Vagina (tissue), 2 donors: ENCODE measurements at regions not wholly inside any gene's neighbourhood (a gene's known extent, or its start where the extent isn't known, plus 50 kb on each side); places are given as distances from the start of the nearest gene placed in this dataset.
"Not testable (repeated sequence)": the region's sequence is repeated elsewhere in the genome, so short reads cannot be mapped to it uniquely, and the experiment has no call there.

Experiments used
- DNase-seq, 2 donors: peaks; one replicate each; pipeline ENCODE4 v3.0.0-alpha.2; 2017; ENCODE audit errors: extremely low spot score in 2 of 2
- H3K27ac ChIP-seq: fragments of 200-600 bp; sonication (generic); one replicate; pipeline ENCODE4 v1.5.1; 2019
- H3K27me3 ChIP-seq: fragments of 200-600 bp; sonication (generic); one replicate; pipeline ENCODE4 v1.5.1; 2019
- H3K36me3 ChIP-seq, 2 donors: fragments of 200-600 bp; sonication (generic); one replicate each; pipeline ENCODE4 v1.5.1; 2017 to 2019
- H3K4me1 ChIP-seq: fragments of 200-600 bp; sonication (generic); one replicate; pipeline ENCODE4 v1.5.1; 2019
- H3K4me3 ChIP-seq, 2 donors: fragments of 200-600 bp; sonication (generic); 1 replicate in 1 of 2; 2 replicates in 1 of 2; pipeline ENCODE4 v1.5.1; 2016 to 2019
- H3K9me3 ChIP-seq: fragments of 200-600 bp; sonication (generic); one replicate; pipeline ENCODE4 v1.5.1; 2019
- CTCF ChIP-seq, 3 experiments: fragments of 450-650 bp in 2 of 3; fragments of 200-600 bp in 1 of 3; sonication (generic) in 1 of 3; IDR thresholded peaks; one replicate each; pipeline ENCODE4 v1.5.1; 2017 to 2019; ENCODE audit warnings: antibody characterized with exemption in 3 of 3, mild to moderate bottlenecking in 2 of 3, moderate library complexity in 2 of 3
- POLR2A ChIP-seq, 2 donors: fragments of 450-650 bp; IDR thresholded peaks; one replicate each; pipeline ENCODE4 v1.6.1; 2017; ENCODE audit warnings: antibody characterized with exemption in 2 of 2, mild to moderate bottlenecking in 2 of 2, moderate library complexity in 2 of 2
- POLR2AphosphoS5 ChIP-seq, 2 donors: sonication (generic); formaldehyde crosslinking; IDR thresholded peaks; one replicate each; pipeline ENCODE4 v1.9.0; 2017; ENCODE audit warnings: antibody characterized with exemption in 2 of 2, mild to moderate bottlenecking in 2 of 2, low read depth in 1 of 2; ENCODE audit not compliant: insufficient read depth in 1 of 2
- intact Hi-C: fragments of 100-400 bp; cut with DNase I; formaldehyde crosslinking; loops from one replicate; pipeline ENCODE4 v1.15.1; 2023

- Histone ChIP-seq H3K36me3 (no peaks in the 10 kb centered on the region), H3K9me3 (no peaks in the 10 kb centered on the region), H3K27me3 (no peaks in the 10 kb centered on the region), H3K27ac (no peak overlapping the region), H3K4me3 (no peak overlapping the region), H3K4me1 (no peaks in the 10 kb centered on the region)
- TF ChIP-seq CTCF (IDR thresholded peaks at IDR 0.05) (no peak), POLR2A (IDR thresholded peaks at IDR 0.05) (no peak), POLR2AphosphoS5 (IDR thresholded peaks at IDR 0.05; ENCODE audit: insufficient read depth in 1 of 2, low read depth in 1 of 2) (no peak)
- DNase-seq = no peak
- intact Hi-C loops = loop anchor here (10.0 kb wide), 1 partner anchor 181 kb away; no protein-coding TSS in a partner anchor
Measured at GRCh38 chrX:94834226-94834625, 1160.2 kb downstream of the FAM133A start.

GRCh38 chrX:94850811-94851210 lies 1176.8 kb downstream of the FAM133A start:
- no peak for DNase-seq
- no peak overlapping the region for H3K27ac ChIP-seq
- no peaks in the 10 kb centered on the region for H3K27me3 ChIP-seq
- no peaks in the 10 kb centered on the region for H3K4me1 ChIP-seq
- no peaks in the 10 kb centered on the region for H3K9me3 ChIP-seq
- no peaks in the 10 kb centered on the region for H3K36me3 ChIP-seq
- intact Hi-C loops = no loop called here
- TF ChIP-seq POLR2AphosphoS5 (IDR thresholded peaks at IDR 0.05; ENCODE audit: insufficient read depth in 1 of 2, low read depth in 1 of 2) = no peak
- no peak for TF ChIP-seq CTCF (IDR thresholded peaks at IDR 0.05)
- TF ChIP-seq POLR2A (IDR thresholded peaks at IDR 0.05) = no peak
- H3K4me3 ChIP-seq = no peak overlapping the region

GRCh38 chrX:94854251-94854650 lies 1180.2 kb downstream of the FAM133A start:
- no peak for TF ChIP-seq POLR2AphosphoS5 (IDR thresholded peaks at IDR 0.05; ENCODE audit: insufficient read depth in 1 of 2, low read depth in 1 of 2)
- TF ChIP-seq POLR2A (IDR thresholded peaks at IDR 0.05) = no peak
- TF ChIP-seq CTCF (IDR thresholded peaks at IDR 0.05) = no peak
- intact Hi-C loops = no loop called here
- Histone ChIP-seq H3K4me1 (no peaks in the 10 kb centered on the region), H3K27ac (no peak overlapping the region), H3K4me3 (no peak overlapping the region), H3K9me3 (no peaks in the 10 kb centered on the region), H3K36me3 (no peaks in the 10 kb centered on the region), H3K27me3 (no peaks in the 10 kb centered on the region)
- DNase-seq = no peak

GRCh38 chrX:94862470-94862869 lies 1188.5 kb downstream of the FAM133A start:
- H3K4me1 ChIP-seq, H3K27ac ChIP-seq, H3K36me3 ChIP-seq, H3K27me3 ChIP-seq, H3K4me3 ChIP-seq, intact Hi-C loops, H3K9me3 ChIP-seq, DNase-seq: not testable (repeated sequence)

- intact Hi-C loops = no loop called here
- no peaks in the 10 kb centered on the region for H3K9me3 ChIP-seq
- no peaks in the 10 kb centered on the region for H3K4me1 ChIP-seq
- no peak for TF ChIP-seq POLR2AphosphoS5 (IDR thresholded peaks at IDR 0.05; ENCODE audit: insufficient read depth in 1 of 2, low read depth in 1 of 2)
- no peak for TF ChIP-seq CTCF (IDR thresholded peaks at IDR 0.05)
- no peak for TF ChIP-seq POLR2A (IDR thresholded peaks at IDR 0.05)
- no peaks in the 10 kb centered on the region for H3K27me3 ChIP-seq
- no peak overlapping the region for H3K4me3 ChIP-seq
- no peaks in the 10 kb centered on the region for H3K36me3 ChIP-seq
- no peak for DNase-seq
- H3K27ac ChIP-seq = no peak overlapping the region
Measured at GRCh38 chrX:94871640-94872039, 1197.6 kb downstream of the FAM133A start.

GRCh38 chrX:94901849-94902248 lies 1227.8 kb downstream of the FAM133A start:
- Histone ChIP-seq H3K27ac (no peak overlapping the region), H3K4me1 (no peaks in the 10 kb centered on the region)
- TF ChIP-seq CTCF (IDR thresholded peaks at IDR 0.05) (no peak), POLR2AphosphoS5 (IDR thresholded peaks at IDR 0.05; ENCODE audit: insufficient read depth in 1 of 2, low read depth in 1 of 2) (no peak), POLR2A (IDR thresholded peaks at IDR 0.05) (no peak)

More at GRCh38 chrX:94901849-94902248, 1227.8 kb downstream of the FAM133A start:
- no peak overlapping the region for H3K4me3 ChIP-seq
- intact Hi-C loops = no loop called here
- H3K36me3 ChIP-seq = no peaks in the 10 kb centered on the region
- no peaks in the 10 kb centered on the region for H3K9me3 ChIP-seq
- no peak for DNase-seq
- no peaks in the 10 kb centered on the region for H3K27me3 ChIP-seq
